ENCODE measurements at regions not wholly inside any gene's neighbourhood (a gene's known extent, or its start where the extent isn't known, plus 50 kb on each side); places are given as distances from the start of the nearest gene placed in this dataset.
"Not testable (repeated sequence)": the region's sequence is repeated elsewhere in the genome, so short reads cannot be mapped to it uniquely, and the experiment has no call there.

DNA sequence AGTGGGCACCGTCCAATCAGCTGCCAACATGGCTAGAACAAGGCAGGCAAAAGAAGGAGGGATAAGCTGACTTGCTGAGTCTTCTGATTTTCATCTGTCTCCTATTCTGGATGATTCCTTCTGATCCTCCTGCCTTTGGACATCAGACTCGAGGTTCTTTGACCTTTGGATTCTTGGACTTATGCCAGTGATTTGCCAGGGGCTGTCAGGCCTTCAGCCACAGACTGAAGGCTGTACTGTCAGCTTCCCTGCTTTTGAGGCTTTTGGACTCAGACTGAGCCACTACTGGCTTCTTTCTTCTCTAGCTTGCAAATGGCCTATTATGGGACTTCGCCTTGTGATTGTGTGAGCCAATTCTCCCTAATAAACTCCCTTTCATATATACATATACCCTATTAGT, 146.8 kb upstream of the IFNE start:
- TF ChIP-seq POLR2A, POLR2AphosphoS5 (IDR thresholded peaks at IDR 0.05): not testable (repeated sequence)
- TF ChIP-seq, protein P1, sequence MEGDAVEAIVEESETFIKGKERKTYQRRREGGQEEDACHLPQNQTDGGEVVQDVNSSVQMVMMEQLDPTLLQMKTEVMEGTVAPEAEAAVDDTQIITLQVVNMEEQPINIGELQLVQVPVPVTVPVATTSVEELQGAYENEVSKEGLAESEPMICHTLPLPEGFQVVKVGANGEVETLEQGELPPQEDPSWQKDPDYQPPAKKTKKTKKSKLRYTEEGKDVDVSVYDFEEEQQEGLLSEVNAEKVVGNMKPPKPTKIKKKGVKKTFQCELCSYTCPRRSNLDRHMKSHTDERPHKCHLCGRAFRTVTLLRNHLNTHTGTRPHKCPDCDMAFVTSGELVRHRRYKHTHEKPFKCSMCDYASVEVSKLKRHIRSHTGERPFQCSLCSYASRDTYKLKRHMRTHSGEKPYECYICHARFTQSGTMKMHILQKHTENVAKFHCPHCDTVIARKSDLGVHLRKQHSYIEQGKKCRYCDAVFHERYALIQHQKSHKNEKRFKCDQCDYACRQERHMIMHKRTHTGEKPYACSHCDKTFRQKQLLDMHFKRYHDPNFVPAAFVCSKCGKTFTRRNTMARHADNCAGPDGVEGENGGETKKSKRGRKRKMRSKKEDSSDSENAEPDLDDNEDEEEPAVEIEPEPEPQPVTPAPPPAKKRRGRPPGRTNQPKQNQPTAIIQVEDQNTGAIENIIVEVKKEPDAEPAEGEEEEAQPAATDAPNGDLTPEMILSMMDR (IDR thresholded peaks at IDR 0.05 in 8 of 11, conservative IDR thresholded peaks at IDR 0.05 in 3 of 11): not testable (repeated sequence)
